Cardiac muscle cell (in vitro differentiated cells and primary cell): ENCODE measurements at regions not wholly inside any gene's neighbourhood (a gene's known extent, or its start where the extent isn't known, plus 50 kb on each side); places are given as distances from the start of the nearest gene placed in this dataset.
A peak's percentile ranks its signal among the peaks of the same experiment; 100 is the strongest.

Source experiments
- DNase-seq, 2 donors: peaks; one replicate each; pipeline versions ENCODE4 v3.0.0 to v3.0.0-alpha.2; 2010 to 2017; ENCODE audit warnings: low read depth in 1 of 2, low spot score in 1 of 2
- H3K27ac ChIP-seq: fragments of 200-600 bp; sonication (generic); 2 replicates; pipeline ENCODE4 v1.5.1; 2016
- H3K27me3 ChIP-seq: fragments of 200-600 bp; sonication (generic); 2 replicates; pipeline ENCODE4 v1.6.0; 2016; ENCODE audit warnings: control low read depth
- H3K36me3 ChIP-seq: fragments of 200-600 bp; sonication (generic); 2 replicates; pipeline ENCODE4 v1.5.1; 2016; ENCODE audit warnings: control low read depth
- H3K4me1 ChIP-seq: fragments of 200-600 bp; sonication (generic); 2 replicates; pipeline ENCODE4 v1.8.1; 2017; ENCODE audit warnings: low read depth, mild to moderate bottlenecking, mixed run types
- H3K4me3 ChIP-seq: fragments of 200-600 bp; sonication (generic); 2 replicates; pipeline ENCODE4 v1.5.1; 2016; ENCODE audit warnings: mild to moderate bottlenecking
- H3K9me3 ChIP-seq: fragments of 200-600 bp; sonication (generic); 2 replicates; pipeline ENCODE4 v1.5.1; 2017; ENCODE audit warnings: low read depth, mild to moderate bottlenecking, control low read depth
- CTCF ChIP-seq: IDR thresholded peaks from 2 replicates; pipeline ENCODE4 v1.5.1; 2012; ENCODE audit warnings: low read depth, mild to moderate bottlenecking, low read length

- no peak for TF ChIP-seq CTCF
- no peaks in the 10 kb centered on the region for H3K9me3 ChIP-seq
- H3K27ac ChIP-seq = no peak overlapping the region
- DNase-seq = no peak
- peaks cover 5% of the 10 kb centered on the region for H3K4me1 ChIP-seq
- no peak overlapping the region for H3K4me3 ChIP-seq
- no peaks in the 10 kb centered on the region for H3K27me3 ChIP-seq
- H3K36me3 ChIP-seq = no peaks in the 10 kb centered on the region
These were observed 317.8 kb downstream of the SNX13 start for GRCh38 chr7:17622451-17622850.

GRCh38 chr7:17623546-17624185, 316.6 kb downstream of the SNX13 start:
- Histone ChIP-seq H3K27ac (no peak overlapping the region), H3K9me3 (no peaks in the 10 kb centered on the region), H3K4me3 (no peak overlapping the region), H3K4me1 (peaks cover 5% of the 10 kb centered on the region), H3K27me3 (no peaks in the 10 kb centered on the region), H3K36me3 (no peaks in the 10 kb centered on the region)
- peak; percentile 15 to 26 for DNase-seq
- no peak for TF ChIP-seq CTCF

DNA sequence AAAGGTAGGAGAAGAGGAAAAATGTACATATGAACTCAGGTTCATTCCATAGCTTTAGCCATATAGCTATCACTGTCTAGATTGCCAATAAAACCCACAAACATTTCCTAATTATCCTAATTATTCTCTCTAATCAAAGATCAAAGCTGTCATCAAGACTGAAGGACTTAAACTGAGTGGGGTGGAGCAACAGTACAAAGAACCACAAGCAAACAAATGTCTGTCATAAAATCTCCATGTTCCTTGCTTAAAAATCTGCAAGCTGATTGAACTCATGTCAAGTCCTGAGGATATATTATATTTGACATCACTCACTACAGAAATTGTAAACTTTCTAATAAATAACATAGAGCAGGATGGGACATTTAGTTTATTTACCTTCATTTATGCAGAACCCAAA, 315.9 kb downstream of the SNX13 start:
- TF ChIP-seq CTCF = no peak
- Histone ChIP-seq H3K4me1 (peaks cover 5% of the 10 kb centered on the region), H3K9me3 (no peaks in the 10 kb centered on the region), H3K4me3 (no peak overlapping the region), H3K36me3 (no peaks in the 10 kb centered on the region), H3K27me3 (no peaks in the 10 kb centered on the region), H3K27ac (no peak overlapping the region)
- no peak for DNase-seq

DNA sequence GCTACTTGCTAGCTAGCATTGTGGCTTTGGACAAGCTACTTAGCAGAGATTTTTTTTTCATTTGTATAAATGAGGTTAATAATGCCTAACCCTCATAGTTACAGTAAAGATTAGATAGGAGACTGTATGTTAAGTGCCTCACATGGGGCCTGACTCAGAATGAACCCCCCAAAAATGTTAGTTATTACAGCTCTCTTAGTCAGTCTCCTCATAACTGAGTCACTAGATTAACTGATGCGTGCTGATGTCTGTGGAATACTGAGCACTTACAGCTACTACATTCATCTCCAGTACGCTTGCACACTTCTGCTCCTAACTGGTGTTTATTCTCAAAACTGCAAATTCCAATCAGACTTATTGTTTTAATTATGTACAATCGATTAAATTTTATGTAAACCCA, 315.3 kb downstream of the SNX13 start:
- Histone ChIP-seq H3K4me1 (peaks cover 5% of the 10 kb centered on the region), H3K4me3 (no peak overlapping the region), H3K9me3 (no peaks in the 10 kb centered on the region), H3K27me3 (no peaks in the 10 kb centered on the region), H3K36me3 (no peaks in the 10 kb centered on the region), H3K27ac (no peak overlapping the region)
- peak in 1 of 2 donors; percentile 69 for DNase-seq
- no peak for TF ChIP-seq CTCF

DNA sequence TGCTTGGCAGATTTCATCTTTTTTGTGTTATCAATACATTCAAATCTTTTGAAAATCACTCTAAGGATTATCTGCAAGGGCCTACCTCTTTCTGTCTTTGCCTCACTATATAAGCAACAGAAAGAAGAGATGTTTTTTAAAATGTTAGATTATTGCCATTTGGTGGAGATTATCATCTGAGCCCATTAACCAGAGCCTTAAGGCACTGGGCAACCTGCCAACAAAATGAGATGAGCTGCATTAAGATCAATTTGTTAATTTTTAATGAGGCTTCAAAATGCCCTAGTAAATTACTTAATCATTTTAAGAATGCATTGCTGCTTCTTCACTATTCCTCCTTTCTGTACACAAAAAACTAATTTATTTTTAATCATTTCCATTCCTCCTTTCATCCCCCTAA, 314.1 kb downstream of the SNX13 start:
- peaks cover 5% of the 10 kb centered on the region for H3K4me1 ChIP-seq

More for the DNA sequence above, 314.1 kb downstream of the SNX13 start:
- Histone ChIP-seq H3K27me3 (no peaks in the 10 kb centered on the region), H3K36me3 (no peaks in the 10 kb centered on the region), H3K4me3 (no peak overlapping the region), H3K9me3 (no peaks in the 10 kb centered on the region), H3K27ac (no peak overlapping the region)
- no peak for DNase-seq
- TF ChIP-seq CTCF = no peak
